Gastroesophageal sphincter (tissue), 4 donors: ENCODE measurements at regions not wholly inside any gene's neighbourhood (a gene's known extent, or its start where the extent isn't known, plus 50 kb on each side); places are given as distances from the start of the nearest gene placed in this dataset.
A peak's percentile ranks its signal among the peaks of the same experiment; 100 is the strongest.

ENCODE experiments used
- ATAC-seq: fragments of 150-250 bp; one replicate; pipeline ENCODE4 v1.9.1; 2016; ENCODE audit warnings: mild to moderate bottlenecking, moderate library complexity
- H3K27ac ChIP-seq, 4 donors: fragments of 200-600 bp; sonication (generic) in 3 of 4; 1 replicate in 3 of 4; 2 replicates in 1 of 4; pipeline ENCODE4 v1.5.1; 2016 to 2019
- H3K27me3 ChIP-seq: fragments of 200-600 bp; sonication (generic); one replicate; pipeline ENCODE4 v1.5.1; 2019
- H3K36me3 ChIP-seq, 2 donors: fragments of 200-600 bp; sonication (generic); one replicate each; pipeline ENCODE4 v1.5.1; 2019; ENCODE audit warnings: control low read depth in 1 of 2
- H3K4me1 ChIP-seq, 3 donors: fragments of 200-600 bp; sonication (generic); 1 replicate in 2 of 3; 2 replicates in 1 of 3; pipeline ENCODE4 v1.5.1; 2016 to 2019; ENCODE audit warnings: control low read depth in 2 of 3
- H3K4me3 ChIP-seq, 2 donors: fragments of 200-600 bp; sonication (generic); one replicate each; pipeline ENCODE4 v1.5.1; 2019; ENCODE audit warnings: mild to moderate bottlenecking in 1 of 2, moderate library complexity in 1 of 2
- H3K9me3 ChIP-seq, 3 donors: fragments of 200-600 bp; sonication (generic); one replicate each; pipeline ENCODE4 v1.5.1; 2017 to 2019; ENCODE audit warnings: control low read depth in 2 of 3
- CTCF ChIP-seq, 4 experiments: fragments of 200-600 bp in 2 of 4; fragments of 450-650 bp in 2 of 4; sonication (generic) in 1 of 4; IDR thresholded peaks; one replicate each; pipeline ENCODE4 v1.5.1; 2017 to 2019; ENCODE audit warnings: antibody characterized with exemption in 4 of 4, mild to moderate bottlenecking in 2 of 4, moderate library complexity in 2 of 4
- EP300 ChIP-seq: sonication (generic); formaldehyde crosslinking; IDR thresholded peaks from one replicate; pipeline ENCODE4 v1.6.1; 2017; ENCODE audit warnings: antibody characterized with exemption, mild to moderate bottlenecking
- POLR2A ChIP-seq, 2 donors: fragments of 450-650 bp; IDR thresholded peaks; one replicate each; pipeline ENCODE4 v1.6.1; 2017; ENCODE audit warnings: antibody characterized with exemption in 2 of 2, mild to moderate bottlenecking in 2 of 2, moderate library complexity in 1 of 2
- POLR2AphosphoS5 ChIP-seq: sonication (generic); formaldehyde crosslinking; IDR thresholded peaks from one replicate; pipeline ENCODE4 v1.6.1; 2017; ENCODE audit warnings: antibody characterized with exemption
- WGBS, 2 donors: methylation state at CpG; one replicate each; pipeline ENCODE4 v1.1.5; 2018; ENCODE audit warnings: low coverage in 1 of 2; 5-methylcytosine and 5-hydroxymethylcytosine counted together

- Histone ChIP-seq H3K4me3 (no peak overlapping the region), H3K27ac (no peak overlapping the region), H3K9me3 (no peaks in the 10 kb centered on the region), H3K4me1 (no peaks in the 10 kb centered on the region), H3K36me3 (no peaks in the 10 kb centered on the region), H3K27me3 (no peaks in the 10 kb centered on the region)
- peak; percentile 39 for ATAC-seq
- no CpG with 5 or more reads among the region's 4 CpGs for WGBS, 2 donors
- TF ChIP-seq CTCF (IDR thresholded peaks at IDR 0.05) (no peak), POLR2AphosphoS5 (no peak), EP300 (no peak), POLR2A (IDR thresholded peaks at IDR 0.05) (no peak)
These were observed 63.4 kb upstream of the NAV3 start for GRCh38 chr12:77767335-77767734.

GRCh38 chr12:77766224-77766623 is 64.5 kb upstream of the NAV3 start:
- Histone ChIP-seq H3K36me3 (no peaks in the 10 kb centered on the region), H3K4me1 (no peaks in the 10 kb centered on the region), H3K4me3 (no peak overlapping the region), H3K27ac (no peak overlapping the region), H3K9me3 (no peaks in the 10 kb centered on the region), H3K27me3 (no peaks in the 10 kb centered on the region)
- TF ChIP-seq EP300 (no peak), POLR2AphosphoS5 (peak; percentile 21)
- ATAC-seq: no peak

- no peak for ATAC-seq
- Histone ChIP-seq H3K9me3 (no peaks in the 10 kb centered on the region), H3K27ac (no peak overlapping the region), H3K4me3 (no peak overlapping the region), H3K36me3 (no peaks in the 10 kb centered on the region), H3K27me3 (no peaks in the 10 kb centered on the region), H3K4me1 (no peaks in the 10 kb centered on the region)
- 90% methylated on average over 2 of the region's 2 CpGs for WGBS, 2 donors
- no peak for TF ChIP-seq POLR2A (IDR thresholded peaks at IDR 0.05)
- no peak for TF ChIP-seq EP300
- no peak for TF ChIP-seq CTCF (IDR thresholded peaks at IDR 0.05)
- TF ChIP-seq POLR2AphosphoS5: no peak
These were observed 69.4 kb upstream of the NAV3 start for GRCh38 chr12:77761286-77761685.

GRCh38 chr12:77760271-77761025 is 70.2 kb upstream of the NAV3 start:
- ATAC-seq: no peak
- no peak overlapping the region for H3K27ac ChIP-seq
- H3K27me3 ChIP-seq: no peaks in the 10 kb centered on the region
- 39 to 42% methylated on average over 5 of the region's 7 CpGs for WGBS, 2 donors
- no peak for TF ChIP-seq CTCF (IDR thresholded peaks at IDR 0.05)
- TF ChIP-seq POLR2A (IDR thresholded peaks at IDR 0.05): no peak
- no peak for TF ChIP-seq EP300
- TF ChIP-seq POLR2AphosphoS5: no peak
- H3K36me3 ChIP-seq: no peaks in the 10 kb centered on the region
- H3K4me3 ChIP-seq: no peak overlapping the region
- H3K4me1 ChIP-seq: no peaks in the 10 kb centered on the region
- H3K9me3 ChIP-seq: no peaks in the 10 kb centered on the region

- no peak for TF ChIP-seq POLR2AphosphoS5
- no peak for TF ChIP-seq CTCF (IDR thresholded peaks at IDR 0.05)
- TF ChIP-seq EP300: no peak
- no peak for TF ChIP-seq POLR2A (IDR thresholded peaks at IDR 0.05)
- no peak overlapping the region for H3K4me3 ChIP-seq
- H3K36me3 ChIP-seq: no peaks in the 10 kb centered on the region
- H3K9me3 ChIP-seq: no peaks in the 10 kb centered on the region
- 82 to 85% methylated on average over 4 of the region's 4 CpGs for WGBS, 2 donors
- H3K27ac ChIP-seq: no peak overlapping the region
- H3K4me1 ChIP-seq: no peaks in the 10 kb centered on the region
- H3K27me3 ChIP-seq: no peaks in the 10 kb centered on the region
- ATAC-seq: no peak
These were observed 76.6 kb upstream of the NAV3 start for GRCh38 chr12:77754086-77754485.
